ENCODE measurements at regions not wholly inside any gene's neighbourhood (a gene's known extent, or its start where the extent isn't known, plus 50 kb on each side); places are given as distances from the start of the nearest gene placed in this dataset.

GRCh38 chr2:47653036-47653435 lies 82.3 kb upstream of the KCNK12 start:
- H3K4me3 ChIP-seq (replicated peaks; ENCODE audit: low read depth, low read length), result no peak overlapping the region
- TF ChIP-seq CTCF (IDR thresholded peaks at IDR 0.05; ENCODE audit: insufficient read depth, low read length, poor library complexity, severe bottlenecking), result no peak
- no peak for DNase-seq (ENCODE audit: extremely low read depth, insufficient read length)
- H3K36me3 ChIP-seq (ENCODE audit: control insufficient read depth, insufficient read depth, low read length), result no peaks in the 10 kb centered on the region
- H3K27me3 ChIP-seq (replicated peaks; ENCODE audit: control insufficient read depth, insufficient read depth, low read length), result no peaks in the 10 kb centered on the region

DNA sequence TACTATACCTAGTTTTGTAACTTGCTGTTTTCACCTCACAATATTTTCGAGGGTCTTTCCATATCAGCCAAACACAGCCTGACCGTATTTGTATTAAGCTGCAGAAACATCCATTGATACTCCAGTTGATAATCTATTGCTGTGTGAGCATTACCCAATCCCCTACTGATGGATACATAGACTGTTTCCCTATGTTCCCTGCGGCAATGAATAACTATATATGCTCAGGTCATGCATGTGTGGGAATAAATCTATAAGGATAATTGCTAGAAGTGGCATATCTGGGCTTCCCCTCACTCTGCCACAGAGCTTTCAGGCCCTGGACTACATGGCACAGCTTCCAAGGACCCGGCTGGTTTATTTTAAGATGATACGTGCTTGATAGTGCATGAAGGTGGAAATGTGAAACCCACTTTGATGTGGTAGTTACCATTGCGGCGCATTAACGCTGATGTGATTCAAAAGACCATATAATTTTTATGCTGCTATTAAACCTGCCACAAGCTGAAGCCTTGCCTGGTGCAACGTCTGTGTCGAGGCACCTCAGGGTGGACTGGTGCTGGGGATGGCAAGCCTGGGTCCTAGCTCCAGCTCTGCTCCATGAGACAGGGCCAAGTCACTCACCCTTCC lies 81.4 kb upstream of the KCNK12 start:
- Histone ChIP-seq H3K27me3 (replicated peaks; ENCODE audit: control insufficient read depth, insufficient read depth, low read length) (no peaks in the 10 kb centered on the region), H3K4me3 (replicated peaks; ENCODE audit: low read depth, low read length) (no peak overlapping the region), H3K36me3 (ENCODE audit: control insufficient read depth, insufficient read depth, low read length) (no peaks in the 10 kb centered on the region)
- TF ChIP-seq CTCF (IDR thresholded peaks at IDR 0.05; ENCODE audit: insufficient read depth, low read length, poor library complexity, severe bottlenecking), result no peak
- DNase-seq (ENCODE audit: extremely low read depth, insufficient read length), result no peak

DNA sequence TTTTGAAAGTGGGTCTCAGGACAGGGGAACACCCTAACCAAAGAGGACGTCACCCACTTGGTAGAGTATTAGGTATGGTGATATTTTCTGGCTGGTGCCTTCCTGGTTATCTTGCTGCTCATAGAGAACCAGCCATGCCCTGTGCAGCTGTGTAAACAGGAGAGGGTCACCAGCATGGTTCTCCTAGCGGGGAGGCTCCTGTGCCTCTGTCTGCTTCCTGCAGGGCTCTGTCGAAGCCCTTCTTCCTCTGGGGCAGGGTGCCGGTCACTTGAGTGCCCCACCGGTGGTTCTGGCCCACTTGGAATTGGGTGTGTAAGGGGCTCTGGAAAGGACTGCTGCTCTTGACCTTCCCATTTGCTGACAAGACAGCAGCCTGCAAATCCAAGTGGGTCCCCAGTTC lies 80.5 kb upstream of the KCNK12 start:
- TF ChIP-seq CTCF (IDR thresholded peaks at IDR 0.05; ENCODE audit: insufficient read depth, low read length, poor library complexity, severe bottlenecking), result no peak
- no peaks in the 10 kb centered on the region for H3K36me3 ChIP-seq (ENCODE audit: control insufficient read depth, insufficient read depth, low read length)

DNA sequence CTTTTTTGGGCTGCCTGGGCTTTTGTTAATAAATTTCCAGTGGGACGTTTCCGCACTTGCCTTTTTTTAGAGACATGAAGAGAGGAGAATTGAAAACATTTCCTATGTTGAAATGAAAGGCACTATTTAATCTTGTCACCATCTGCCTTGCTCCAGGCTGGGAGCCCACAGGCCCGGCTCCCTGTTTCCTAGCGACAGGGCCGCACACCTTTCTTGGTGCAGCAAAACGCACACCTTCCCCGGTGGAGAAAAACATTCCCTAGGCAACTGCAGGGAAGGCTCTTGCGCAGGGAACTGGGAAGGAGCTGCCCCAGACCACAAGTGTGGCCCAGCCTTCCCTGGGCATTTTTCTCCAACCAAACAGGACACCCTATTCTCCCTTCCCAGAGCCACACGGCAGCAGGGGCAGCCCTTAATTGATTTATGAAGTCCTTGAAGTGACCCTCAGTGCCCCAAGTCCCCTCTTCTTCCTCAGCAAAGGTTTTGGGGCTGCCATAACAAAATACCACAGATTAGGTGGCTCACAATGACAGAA lies 79.3 kb upstream of the KCNK12 start:
- H3K36me3 ChIP-seq (ENCODE audit: control insufficient read depth, insufficient read depth, low read length), result no peaks in the 10 kb centered on the region
- H3K27me3 ChIP-seq (replicated peaks; ENCODE audit: control insufficient read depth, insufficient read depth, low read length), result no peaks in the 10 kb centered on the region
- no peak for TF ChIP-seq CTCF (IDR thresholded peaks at IDR 0.05; ENCODE audit: insufficient read depth, low read length, poor library complexity, severe bottlenecking)
- no peak for DNase-seq (ENCODE audit: extremely low read depth, insufficient read length)
- H3K4me3 ChIP-seq (replicated peaks; ENCODE audit: low read depth, low read length), result no peak overlapping the region

More for the DNA sequence above, 80.5 kb upstream of the KCNK12 start:
- Histone ChIP-seq H3K27me3 (replicated peaks; ENCODE audit: control insufficient read depth, insufficient read depth, low read length) (no peaks in the 10 kb centered on the region), H3K4me3 (replicated peaks; ENCODE audit: low read depth, low read length) (no peak overlapping the region)
- no peak for DNase-seq (ENCODE audit: extremely low read depth, insufficient read length)

- Histone ChIP-seq H3K36me3 (ENCODE audit: control insufficient read depth, insufficient read depth, low read length) (no peaks in the 10 kb centered on the region), H3K27me3 (replicated peaks; ENCODE audit: control insufficient read depth, insufficient read depth, low read length) (no peaks in the 10 kb centered on the region), H3K4me3 (replicated peaks; ENCODE audit: low read depth, low read length) (no peak overlapping the region)
- no peak for DNase-seq (ENCODE audit: extremely low read depth, insufficient read length)
- no peak for TF ChIP-seq CTCF (IDR thresholded peaks at IDR 0.05; ENCODE audit: insufficient read depth, low read length, poor library complexity, severe bottlenecking)
These were observed 74.5 kb upstream of the KCNK12 start for GRCh38 chr2:47645246-47645645.

- H3K4me3 ChIP-seq (replicated peaks; ENCODE audit: low read depth, low read length), result no peak overlapping the region
- no peaks in the 10 kb centered on the region for H3K36me3 ChIP-seq (ENCODE audit: control insufficient read depth, insufficient read depth, low read length)
- TF ChIP-seq CTCF (IDR thresholded peaks at IDR 0.05; ENCODE audit: insufficient read depth, low read length, poor library complexity, severe bottlenecking), result no peak
- no peak for DNase-seq (ENCODE audit: extremely low read depth, insufficient read length)
- no peaks in the 10 kb centered on the region for H3K27me3 ChIP-seq (replicated peaks; ENCODE audit: control insufficient read depth, insufficient read depth, low read length)
These were observed 73.6 kb upstream of the KCNK12 start for GRCh38 chr2:47644351-47644750.
